ENCODE measurements at regions not wholly inside any gene's neighbourhood (a gene's known extent, or its start where the extent isn't known, plus 50 kb on each side); places are given as distances from the start of the nearest gene placed in this dataset.

GRCh38 chr7:46658281-46658680, 737.2 kb upstream of the IGFBP3 start:
- TF ChIP-seq CTCF (IDR thresholded peaks at IDR 0.05) (no peak), POLR2A (IDR thresholded peaks at IDR 0.05) (no peak)

Measured in heart left ventricle (tissue), 13 donors.